ENCODE measurements at regions not wholly inside any gene's neighbourhood (a gene's known extent, or its start where the extent isn't known, plus 50 kb on each side); places are given as distances from the start of the nearest gene placed in this dataset.

DNA sequence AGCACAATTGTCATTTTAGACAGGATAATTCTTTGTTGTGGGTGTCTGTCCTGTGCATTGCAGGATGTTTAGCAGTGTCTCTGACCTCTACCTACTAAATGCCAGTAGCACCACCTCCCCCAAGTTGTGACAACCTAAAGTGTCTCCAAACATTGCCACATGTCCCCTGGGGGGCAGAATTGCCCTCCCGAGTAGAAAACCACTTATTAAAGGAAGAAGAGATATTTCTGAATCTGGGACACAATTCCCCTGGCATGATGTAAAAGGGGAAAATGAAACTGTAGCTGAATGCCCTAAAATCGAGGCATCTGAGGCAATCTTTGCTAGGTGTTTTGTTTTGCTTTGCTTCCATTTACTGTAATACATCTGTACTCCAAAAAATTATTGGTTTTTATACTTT is 116.8 kb upstream of the NAP1L1 start:
- H3K27ac ChIP-seq (ENCODE audit: low read depth in 2 of 2, low read length in 2 of 2), result no peak overlapping the region
- no peaks in the 10 kb centered on the region for H3K4me1 ChIP-seq (ENCODE audit: control insufficient read depth in 2 of 2, insufficient read depth in 2 of 2, low read length in 2 of 2)
- H3K9ac ChIP-seq (ENCODE audit: low read depth in 1 of 2, low read length in 2 of 2), result no peak overlapping the region
- peaks cover 6 to 10% of the 10 kb centered on the region in 2 donors for H3K9me3 ChIP-seq (ENCODE audit: control insufficient read depth in 2 of 2, low read length in 2 of 2)
- H3K36me3 ChIP-seq (ENCODE audit: control insufficient read depth in 2 of 2, insufficient read depth in 2 of 2, low read length in 2 of 2), result no peaks in the 10 kb centered on the region
- H3K4me3 ChIP-seq (ENCODE audit: low read length in 2 of 2), result no peak overlapping the region
- no peaks in the 10 kb centered on the region for H3K27me3 ChIP-seq (ENCODE audit: control insufficient read depth in 2 of 2, insufficient read depth in 2 of 2, low read length in 2 of 2)

- no peaks in the 10 kb centered on the region for H3K36me3 ChIP-seq (ENCODE audit: control insufficient read depth in 2 of 2, insufficient read depth in 2 of 2, low read length in 2 of 2)
- H3K9ac ChIP-seq (ENCODE audit: low read depth in 1 of 2, low read length in 2 of 2), result no peak overlapping the region
- H3K4me1 ChIP-seq (ENCODE audit: control insufficient read depth in 2 of 2, insufficient read depth in 2 of 2, low read length in 2 of 2), result no peaks in the 10 kb centered on the region
- no peak overlapping the region for H3K27ac ChIP-seq (ENCODE audit: low read depth in 2 of 2, low read length in 2 of 2)
- no peaks in the 10 kb centered on the region for H3K27me3 ChIP-seq (ENCODE audit: control insufficient read depth in 2 of 2, insufficient read depth in 2 of 2, low read length in 2 of 2)
- H3K9me3 ChIP-seq (ENCODE audit: control insufficient read depth in 2 of 2, low read length in 2 of 2), result peaks cover 6 to 10% of the 10 kb centered on the region in 2 donors
- H3K4me3 ChIP-seq (ENCODE audit: low read length in 2 of 2), result no peak overlapping the region
Measured at GRCh38 chr12:76199808-76200207, 115.3 kb upstream of the NAP1L1 start.

DNA sequence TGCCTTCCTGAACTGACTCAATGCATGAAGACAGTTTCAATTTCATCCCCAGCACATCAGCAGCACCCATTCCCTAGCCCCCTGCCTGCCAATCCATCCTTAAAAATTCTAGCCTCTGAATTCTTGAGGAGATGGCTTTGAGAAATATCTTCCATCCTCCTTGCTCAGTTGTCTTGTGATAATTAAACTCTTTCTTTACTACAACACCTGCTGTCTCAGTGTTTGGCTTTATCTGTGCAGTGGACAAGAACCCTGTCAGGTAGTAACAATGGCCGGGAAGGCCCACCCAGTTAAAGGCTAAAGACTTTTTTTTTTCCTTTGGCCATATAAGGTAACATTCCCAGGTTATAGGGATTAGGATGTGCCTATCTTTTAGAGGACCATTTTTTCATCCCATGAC is 114.4 kb upstream of the NAP1L1 start:
- Histone ChIP-seq H3K4me3 (ENCODE audit: low read length in 2 of 2) (no peak overlapping the region), H3K9ac (ENCODE audit: low read depth in 1 of 2, low read length in 2 of 2) (no peak overlapping the region), H3K9me3 (ENCODE audit: control insufficient read depth in 2 of 2, low read length in 2 of 2) (peaks cover 6 to 10% of the 10 kb centered on the region in 2 donors), H3K27me3 (ENCODE audit: control insufficient read depth in 2 of 2, insufficient read depth in 2 of 2, low read length in 2 of 2) (no peaks in the 10 kb centered on the region), H3K36me3 (ENCODE audit: control insufficient read depth in 2 of 2, insufficient read depth in 2 of 2, low read length in 2 of 2) (no peaks in the 10 kb centered on the region), H3K27ac (ENCODE audit: low read depth in 2 of 2, low read length in 2 of 2) (no peak overlapping the region), H3K4me1 (ENCODE audit: control insufficient read depth in 2 of 2, insufficient read depth in 2 of 2, low read length in 2 of 2) (no peaks in the 10 kb centered on the region)

DNA sequence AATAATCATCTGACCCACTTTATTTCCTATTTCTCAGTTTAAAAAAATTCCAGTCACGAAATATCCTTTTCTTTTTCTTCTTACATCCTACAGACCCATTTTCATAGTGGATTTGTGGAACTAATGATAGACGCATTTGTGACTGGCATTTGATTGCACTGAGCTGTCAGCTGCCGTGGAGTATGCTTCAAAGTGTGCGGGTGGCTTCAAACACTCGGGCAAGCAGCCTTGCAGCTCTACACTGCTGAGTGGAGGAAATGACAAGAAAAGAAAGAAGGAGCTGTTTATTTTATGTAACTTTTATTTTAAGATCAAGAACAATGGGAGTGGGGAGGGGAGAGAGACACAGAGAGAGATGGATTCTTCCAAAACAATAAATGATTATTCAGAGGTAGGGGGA is 112.8 kb upstream of the NAP1L1 start:
- H3K27ac ChIP-seq (ENCODE audit: low read depth in 2 of 2, low read length in 2 of 2), result no peak overlapping the region

GRCh38 chr12:76195920-76196319 is 111.4 kb upstream of the NAP1L1 start:
- no peaks in the 10 kb centered on the region for H3K4me1 ChIP-seq (ENCODE audit: control insufficient read depth in 2 of 2, insufficient read depth in 2 of 2, low read length in 2 of 2)
- no peak overlapping the region for H3K4me3 ChIP-seq (ENCODE audit: low read length in 2 of 2)
- H3K27ac ChIP-seq (ENCODE audit: low read depth in 2 of 2, low read length in 2 of 2), result no peak overlapping the region

More for the DNA sequence above, 112.8 kb upstream of the NAP1L1 start:
- H3K4me1 ChIP-seq (ENCODE audit: control insufficient read depth in 2 of 2, insufficient read depth in 2 of 2, low read length in 2 of 2), result no peaks in the 10 kb centered on the region
- H3K9me3 ChIP-seq (ENCODE audit: control insufficient read depth in 2 of 2, low read length in 2 of 2), result peaks cover 6 to 10% of the 10 kb centered on the region in 2 donors
- no peaks in the 10 kb centered on the region for H3K27me3 ChIP-seq (ENCODE audit: control insufficient read depth in 2 of 2, insufficient read depth in 2 of 2, low read length in 2 of 2)
- H3K36me3 ChIP-seq (ENCODE audit: control insufficient read depth in 2 of 2, insufficient read depth in 2 of 2, low read length in 2 of 2), result no peaks in the 10 kb centered on the region
- no peak overlapping the region for H3K9ac ChIP-seq (ENCODE audit: low read depth in 1 of 2, low read length in 2 of 2)
- H3K4me3 ChIP-seq (ENCODE audit: low read length in 2 of 2), result no peak overlapping the region

GRCh38 chr12:76194724-76195123 is 110.2 kb upstream of the NAP1L1 start:
- Histone ChIP-seq H3K9me3 (ENCODE audit: control insufficient read depth in 2 of 2, low read length in 2 of 2) (peaks cover 6 to 10% of the 10 kb centered on the region in 2 donors), H3K9ac (ENCODE audit: low read depth in 1 of 2, low read length in 2 of 2) (no peak overlapping the region), H3K27ac (ENCODE audit: low read depth in 2 of 2, low read length in 2 of 2) (no peak overlapping the region), H3K36me3 (ENCODE audit: control insufficient read depth in 2 of 2, insufficient read depth in 2 of 2, low read length in 2 of 2) (no peaks in the 10 kb centered on the region), H3K4me1 (ENCODE audit: control insufficient read depth in 2 of 2, insufficient read depth in 2 of 2, low read length in 2 of 2) (no peaks in the 10 kb centered on the region), H3K27me3 (ENCODE audit: control insufficient read depth in 2 of 2, insufficient read depth in 2 of 2, low read length in 2 of 2) (no peaks in the 10 kb centered on the region), H3K4me3 (ENCODE audit: low read length in 2 of 2) (no peak overlapping the region)

More at GRCh38 chr12:76195920-76196319, 111.4 kb upstream of the NAP1L1 start:
- Histone ChIP-seq H3K9me3 (ENCODE audit: control insufficient read depth in 2 of 2, low read length in 2 of 2) (peaks cover 6 to 10% of the 10 kb centered on the region in 2 donors), H3K9ac (ENCODE audit: low read depth in 1 of 2, low read length in 2 of 2) (no peak overlapping the region), H3K27me3 (ENCODE audit: control insufficient read depth in 2 of 2, insufficient read depth in 2 of 2, low read length in 2 of 2) (no peaks in the 10 kb centered on the region), H3K36me3 (ENCODE audit: control insufficient read depth in 2 of 2, insufficient read depth in 2 of 2, low read length in 2 of 2) (no peaks in the 10 kb centered on the region)

DNA sequence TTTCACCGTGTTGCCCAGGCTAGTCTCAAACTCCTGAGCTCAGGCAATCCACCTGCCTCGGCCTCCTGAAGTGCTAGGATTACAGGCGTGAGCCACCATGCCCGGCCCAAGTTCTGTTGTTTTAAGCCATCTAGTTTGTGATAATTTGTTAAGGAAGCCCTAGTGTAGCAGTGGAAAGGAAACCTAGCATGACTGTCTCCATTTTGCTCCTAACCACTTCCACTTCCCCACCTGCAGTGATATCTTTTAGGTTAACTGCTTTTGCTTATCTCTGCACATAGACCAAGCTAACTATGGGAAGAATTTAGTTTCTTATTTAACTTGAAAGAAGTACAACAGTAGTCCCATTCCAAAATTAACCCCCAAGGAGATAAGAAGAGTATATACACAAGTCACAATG is 109.5 kb upstream of the NAP1L1 start:
- no peak overlapping the region for H3K4me3 ChIP-seq (ENCODE audit: low read length in 2 of 2)
- no peak overlapping the region for H3K9ac ChIP-seq (ENCODE audit: low read depth in 1 of 2, low read length in 2 of 2)
- no peaks in the 10 kb centered on the region for H3K27me3 ChIP-seq (ENCODE audit: control insufficient read depth in 2 of 2, insufficient read depth in 2 of 2, low read length in 2 of 2)
- no peaks in the 10 kb centered on the region for H3K36me3 ChIP-seq (ENCODE audit: control insufficient read depth in 2 of 2, insufficient read depth in 2 of 2, low read length in 2 of 2)
- peaks cover 5 to 7% of the 10 kb centered on the region in 2 donors for H3K9me3 ChIP-seq (ENCODE audit: control insufficient read depth in 2 of 2, low read length in 2 of 2)
- H3K27ac ChIP-seq (ENCODE audit: low read depth in 2 of 2, low read length in 2 of 2), result no peak overlapping the region
- H3K4me1 ChIP-seq (ENCODE audit: control insufficient read depth in 2 of 2, insufficient read depth in 2 of 2, low read length in 2 of 2), result no peaks in the 10 kb centered on the region

- Histone ChIP-seq H3K36me3 (ENCODE audit: control insufficient read depth in 2 of 2, insufficient read depth in 2 of 2, low read length in 2 of 2) (no peaks in the 10 kb centered on the region), H3K27ac (ENCODE audit: low read depth in 2 of 2, low read length in 2 of 2) (no peak overlapping the region), H3K27me3 (ENCODE audit: control insufficient read depth in 2 of 2, insufficient read depth in 2 of 2, low read length in 2 of 2) (no peaks in the 10 kb centered on the region), H3K4me3 (ENCODE audit: low read length in 2 of 2) (no peak overlapping the region), H3K9ac (ENCODE audit: low read depth in 1 of 2, low read length in 2 of 2) (no peak overlapping the region), H3K4me1 (ENCODE audit: control insufficient read depth in 2 of 2, insufficient read depth in 2 of 2, low read length in 2 of 2) (no peaks in the 10 kb centered on the region), H3K9me3 (ENCODE audit: control insufficient read depth in 2 of 2, low read length in 2 of 2) (no peaks in the 10 kb centered on the region)
Measured at GRCh38 chr12:76192416-76192815, 107.9 kb upstream of the NAP1L1 start.

DNA sequence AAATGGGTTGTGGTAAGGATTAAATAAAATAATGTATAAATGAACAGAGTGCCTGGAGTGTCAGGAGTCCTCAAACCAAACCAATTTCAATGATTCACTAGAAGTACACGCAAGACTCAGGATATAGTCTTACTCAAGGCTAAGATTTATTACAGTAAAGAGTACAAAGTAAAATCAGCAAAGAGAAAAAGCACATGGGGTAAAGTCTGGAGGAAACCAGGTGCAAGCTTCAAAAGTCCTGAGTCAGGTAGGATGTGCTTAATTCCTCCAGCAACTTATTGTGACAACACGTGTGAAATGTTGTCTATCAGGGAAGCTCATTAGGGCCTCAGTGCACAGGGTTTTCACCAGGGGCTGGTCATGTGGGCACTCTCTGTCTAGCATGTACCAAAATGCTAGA is 105.8 kb upstream of the NAP1L1 start:
- H3K4me1 ChIP-seq (ENCODE audit: control insufficient read depth in 2 of 2, insufficient read depth in 2 of 2, low read length in 2 of 2), result no peaks in the 10 kb centered on the region
- H3K27me3 ChIP-seq (ENCODE audit: control insufficient read depth in 2 of 2, insufficient read depth in 2 of 2, low read length in 2 of 2), result no peaks in the 10 kb centered on the region
- H3K9ac ChIP-seq (ENCODE audit: low read depth in 1 of 2, low read length in 2 of 2), result no peak overlapping the region
- no peaks in the 10 kb centered on the region for H3K9me3 ChIP-seq (ENCODE audit: control insufficient read depth in 2 of 2, low read length in 2 of 2)
- H3K27ac ChIP-seq (ENCODE audit: low read depth in 2 of 2, low read length in 2 of 2), result no peak overlapping the region
- H3K36me3 ChIP-seq (ENCODE audit: control insufficient read depth in 2 of 2, insufficient read depth in 2 of 2, low read length in 2 of 2), result no peaks in the 10 kb centered on the region
- H3K4me3 ChIP-seq (ENCODE audit: low read length in 2 of 2), result no peak overlapping the region

- H3K27me3 ChIP-seq (ENCODE audit: control insufficient read depth in 2 of 2, insufficient read depth in 2 of 2, low read length in 2 of 2), result no peaks in the 10 kb centered on the region
- H3K4me3 ChIP-seq (ENCODE audit: low read length in 2 of 2), result no peak overlapping the region
- H3K36me3 ChIP-seq (ENCODE audit: control insufficient read depth in 2 of 2, insufficient read depth in 2 of 2, low read length in 2 of 2), result no peaks in the 10 kb centered on the region
- no peaks in the 10 kb centered on the region for H3K4me1 ChIP-seq (ENCODE audit: control insufficient read depth in 2 of 2, insufficient read depth in 2 of 2, low read length in 2 of 2)
- H3K9ac ChIP-seq (ENCODE audit: low read depth in 1 of 2, low read length in 2 of 2), result no peak overlapping the region
- H3K9me3 ChIP-seq (ENCODE audit: control insufficient read depth in 2 of 2, low read length in 2 of 2), result no peaks in the 10 kb centered on the region
- H3K27ac ChIP-seq (ENCODE audit: low read depth in 2 of 2, low read length in 2 of 2), result no peak overlapping the region
Measured at GRCh38 chr12:76189851-76190250, 105.4 kb upstream of the NAP1L1 start.

DNA sequence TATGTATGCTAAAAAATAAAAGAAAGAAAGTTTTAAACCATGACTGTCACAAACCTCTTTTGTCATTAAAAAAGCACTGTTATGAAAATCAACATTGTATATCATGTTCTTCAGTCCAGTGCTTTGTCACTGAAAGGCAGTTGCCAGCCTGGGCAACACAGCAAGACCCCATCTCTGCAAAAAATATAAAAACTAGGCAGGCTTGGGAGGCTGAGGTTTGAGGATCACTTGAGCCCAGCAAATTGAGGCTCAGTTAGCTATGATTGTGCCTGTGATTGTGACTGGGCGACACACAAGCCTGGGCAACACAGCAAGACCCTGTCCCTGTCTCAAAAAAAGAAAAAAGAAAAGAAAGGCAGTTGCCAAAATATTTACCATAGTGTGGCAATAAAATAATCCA is 102.7 kb upstream of the NAP1L1 start:
- Histone ChIP-seq H3K9ac (ENCODE audit: low read depth in 1 of 2, low read length in 2 of 2) (no peak overlapping the region), H3K4me3 (ENCODE audit: low read length in 2 of 2) (no peak overlapping the region), H3K27me3 (ENCODE audit: control insufficient read depth in 2 of 2, insufficient read depth in 2 of 2, low read length in 2 of 2) (no peaks in the 10 kb centered on the region), H3K36me3 (ENCODE audit: control insufficient read depth in 2 of 2, insufficient read depth in 2 of 2, low read length in 2 of 2) (no peaks in the 10 kb centered on the region), H3K4me1 (ENCODE audit: control insufficient read depth in 2 of 2, insufficient read depth in 2 of 2, low read length in 2 of 2) (no peaks in the 10 kb centered on the region), H3K27ac (ENCODE audit: low read depth in 2 of 2, low read length in 2 of 2) (no peak overlapping the region), H3K9me3 (ENCODE audit: control insufficient read depth in 2 of 2, low read length in 2 of 2) (no peaks in the 10 kb centered on the region)
